GM23338 (cell line): ENCODE measurements at regions not wholly inside any gene's neighbourhood (a gene's known extent, or its start where the extent isn't known, plus 50 kb on each side); places are given as distances from the start of the nearest gene placed in this dataset.

Experiments
- ATAC-seq: fragments of 200-7000 bp; cut with Tn5 transposase; 3 replicates; pipeline ENCODE4 v1.9.1; 2020
- DNase-seq: peaks from one replicate; pipeline ENCODE4 v3.0.0-alpha.2; 2015; ENCODE audit warnings: low spot score
- H2AFZ ChIP-seq: fragments of 200-600 bp; sonication (generic); 2 replicates; pipeline ENCODE4 v1.8.0; 2016; ENCODE audit warnings: antibody characterized with exemption, mild to moderate bottlenecking, moderate library complexity
- H3F3A ChIP-seq: fragments of 200-600 bp; sonication (generic); replicated peaks from 2 replicates; pipeline ENCODE4 v1.8.0; 2017; ENCODE audit warnings: antibody characterized with exemption, mixed run types, low read depth
- H3K27ac ChIP-seq: fragments of 200-600 bp; sonication (generic); 2 replicates; pipeline ENCODE4 v1.6.1; 2016; ENCODE audit warnings: low read depth
- H3K27me3 ChIP-seq: fragments of 200-600 bp; sonication (generic); 2 replicates; pipeline ENCODE4 v1.8.0; 2016; ENCODE audit warnings: mild to moderate bottlenecking, mixed run types, moderate library complexity; ENCODE audit not compliant: insufficient read depth
- H3K36me3 ChIP-seq: fragments of 200-600 bp; sonication (generic); 2 replicates; pipeline ENCODE4 v1.8.0; 2016; ENCODE audit warnings: mild to moderate bottlenecking; ENCODE audit not compliant: insufficient read depth
- H3K4me1 ChIP-seq: fragments of 200-600 bp; sonication (generic); 2 replicates; pipeline ENCODE4 v1.8.0; 2016; ENCODE audit warnings: mild to moderate bottlenecking, moderate library complexity; ENCODE audit not compliant: insufficient read depth
- H3K4me2 ChIP-seq: fragments of 200-600 bp; sonication (generic); 2 replicates; pipeline ENCODE4 v1.7.1; 2017; ENCODE audit warnings: mixed run types
- H3K4me3 ChIP-seq: fragments of 200-600 bp; sonication (generic); 2 replicates; pipeline ENCODE4 v1.6.1; 2016; ENCODE audit warnings: mixed run types
- H3K79me2 ChIP-seq: fragments of 200-600 bp; sonication (generic); replicated peaks from 2 replicates; pipeline ENCODE4 v1.8.0; 2017; ENCODE audit warnings: mild to moderate bottlenecking; ENCODE audit not compliant: insufficient read depth
- H3K9me2 ChIP-seq: fragments of 200-600 bp; sonication (generic); 2 replicates; pipeline ENCODE4 v1.8.0; 2017; ENCODE audit not compliant: insufficient read depth
- H4K20me1 ChIP-seq: fragments of 200-600 bp; sonication (generic); replicated peaks from 2 replicates; pipeline ENCODE4 v1.8.0; 2017; ENCODE audit warnings: mild to moderate bottlenecking; ENCODE audit not compliant: insufficient read depth
- H3K27ac Mint-ChIP-seq: 2 replicates; pipeline ENCODE4 v1.8.0; 2020; ENCODE audit warnings: inconsistent platforms, mild to moderate bottlenecking, moderate library complexity, mixed read lengths
- H3K27me3 Mint-ChIP-seq: 3 replicates; pipeline ENCODE4 v1.8.0; 2022; ENCODE audit warnings: low read depth, mild to moderate bottlenecking, moderate library complexity, mixed read lengths, inconsistent platforms; ENCODE audit not compliant: insufficient read depth, poor library complexity
- H3K36me3 Mint-ChIP-seq: 3 replicates; pipeline ENCODE4 v1.8.0; 2021; ENCODE audit warnings: low read depth, mild to moderate bottlenecking, inconsistent platforms, moderate library complexity, mixed read lengths
- H3K4me1 Mint-ChIP-seq: 3 replicates; pipeline ENCODE4 v1.8.0; 2020; ENCODE audit warnings: mild to moderate bottlenecking, inconsistent platforms, mixed read lengths
- H3K4me3 Mint-ChIP-seq: 3 replicates; pipeline ENCODE4 v1.8.0; 2021; ENCODE audit warnings: moderate library complexity, mild to moderate bottlenecking, inconsistent platforms, mixed read lengths
- H3K9me3 Mint-ChIP-seq: 3 replicates; pipeline ENCODE4 v1.8.0; 2020; ENCODE audit warnings: moderate library complexity, mild to moderate bottlenecking, inconsistent platforms, mixed read lengths
- EZH2 ChIP-seq: fragments of 200-600 bp; sonication (generic); IDR thresholded peaks from one replicate; pipeline ENCODE4 v1.8.0; 2017; ENCODE audit warnings: antibody characterized with exemption, mild to moderate bottlenecking, low read depth; ENCODE audit not compliant: unreplicated experiment
- EZH2phosphoT487 ChIP-seq: fragments of 200-600 bp; sonication (generic); IDR thresholded peaks from one replicate; pipeline ENCODE4 v1.8.1; 2018; ENCODE audit warnings: antibody characterized with exemption; ENCODE audit not compliant: unreplicated experiment
- JUNB ChIP-seq: IDR thresholded peaks from one replicate; pipeline ENCODE4 v1.6.1; 2016; ENCODE audit warnings: antibody characterized with exemption; ENCODE audit not compliant: unreplicated experiment
- ZNF331 ChIP-seq: fragments of 250-450 bp; sonication (Bioruptor Pico); IDR thresholded peaks from 2 replicates; pipeline ENCODE4 v1.5.0; 2020; ENCODE audit warnings: low read depth, mild to moderate bottlenecking, moderate library complexity
- TF ChIP-seq, protein P1 (sequence below): fragments of 250-450 bp; sonication (Bioruptor Pico); IDR thresholded peaks from 2 replicates; pipeline ENCODE4 v1.5.0; 2020; ENCODE audit warnings: mild to moderate bottlenecking, moderate library complexity
- TF ChIP-seq, protein P2 (sequence below): IDR thresholded peaks from 2 replicates; pipeline ENCODE4 v1.6.1; 2016; ENCODE audit warnings: antibody characterized with exemption
- TF ChIP-seq, protein P3 (sequence below), 2 experiments: fragments of 200-600 bp in 1 of 2; sonication (generic) in 1 of 2; conservative IDR thresholded peaks; 2 replicates each; pipeline versions ENCODE4 v1.5.1 to v1.6.1; 2016 to 2017; ENCODE audit warnings: antibody characterized with exemption in 2 of 2, low read depth in 2 of 2, mild to moderate bottlenecking in 2 of 2, moderate library complexity in 1 of 2
- TF ChIP-seq, protein P4 (sequence below): IDR thresholded peaks from one replicate; pipeline ENCODE4 v1.6.1; 2018; ENCODE audit warnings: antibody characterized with exemption; ENCODE audit not compliant: unreplicated experiment

DNA sequence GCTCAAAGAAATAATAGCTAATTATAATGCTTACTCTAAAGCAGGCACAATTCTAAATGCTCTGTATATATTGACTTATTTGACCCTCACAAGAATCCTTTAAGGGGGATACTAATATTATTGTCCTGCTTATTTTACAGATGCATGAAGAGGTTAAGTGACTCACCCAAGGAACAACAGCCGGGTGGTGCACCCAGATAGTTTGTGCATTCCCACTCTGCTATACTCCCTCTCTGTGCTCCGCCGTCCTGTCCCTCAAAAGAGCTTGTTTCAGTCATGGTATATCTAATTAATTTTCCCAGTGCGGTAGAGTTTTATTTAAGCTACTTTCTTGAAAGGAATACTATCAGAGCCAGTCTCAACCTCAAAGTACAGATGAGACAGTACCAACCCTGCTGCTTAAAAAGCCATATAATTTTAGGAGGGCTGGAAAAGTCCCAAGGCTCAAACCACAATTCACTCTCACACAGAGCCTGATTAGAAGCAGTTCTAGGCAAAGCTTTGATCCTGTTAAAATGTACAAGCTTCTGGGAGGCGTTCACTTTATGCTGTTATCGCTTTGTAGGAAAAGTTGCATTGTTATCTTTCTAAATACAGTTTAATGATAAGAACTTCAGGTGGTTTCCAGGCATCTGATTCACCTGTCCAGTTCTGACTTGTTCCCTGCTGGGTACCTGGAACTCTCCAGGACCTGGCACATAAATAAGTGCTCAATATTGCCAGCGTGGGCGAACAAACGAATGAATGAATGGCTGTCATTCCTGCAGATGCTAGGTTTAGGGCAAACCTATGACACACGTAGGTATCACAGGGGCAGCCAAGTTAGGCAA lies 261.5 kb upstream of the KLF14 start:
- Mint-ChIP-seq H3K4me3 (no peak overlapping the region), H3K4me1 (peaks cover 17% of the 10 kb centered on the region), H3K36me3 (no peaks in the 10 kb centered on the region), H3K9me3 (no peaks in the 10 kb centered on the region), H3K27me3 (peaks cover 2% of the 10 kb centered on the region), H3K27ac (no peak overlapping the region)
- DNase-seq (no peak), ATAC-seq (no peak)
- TF ChIP-seq, protein P1, sequence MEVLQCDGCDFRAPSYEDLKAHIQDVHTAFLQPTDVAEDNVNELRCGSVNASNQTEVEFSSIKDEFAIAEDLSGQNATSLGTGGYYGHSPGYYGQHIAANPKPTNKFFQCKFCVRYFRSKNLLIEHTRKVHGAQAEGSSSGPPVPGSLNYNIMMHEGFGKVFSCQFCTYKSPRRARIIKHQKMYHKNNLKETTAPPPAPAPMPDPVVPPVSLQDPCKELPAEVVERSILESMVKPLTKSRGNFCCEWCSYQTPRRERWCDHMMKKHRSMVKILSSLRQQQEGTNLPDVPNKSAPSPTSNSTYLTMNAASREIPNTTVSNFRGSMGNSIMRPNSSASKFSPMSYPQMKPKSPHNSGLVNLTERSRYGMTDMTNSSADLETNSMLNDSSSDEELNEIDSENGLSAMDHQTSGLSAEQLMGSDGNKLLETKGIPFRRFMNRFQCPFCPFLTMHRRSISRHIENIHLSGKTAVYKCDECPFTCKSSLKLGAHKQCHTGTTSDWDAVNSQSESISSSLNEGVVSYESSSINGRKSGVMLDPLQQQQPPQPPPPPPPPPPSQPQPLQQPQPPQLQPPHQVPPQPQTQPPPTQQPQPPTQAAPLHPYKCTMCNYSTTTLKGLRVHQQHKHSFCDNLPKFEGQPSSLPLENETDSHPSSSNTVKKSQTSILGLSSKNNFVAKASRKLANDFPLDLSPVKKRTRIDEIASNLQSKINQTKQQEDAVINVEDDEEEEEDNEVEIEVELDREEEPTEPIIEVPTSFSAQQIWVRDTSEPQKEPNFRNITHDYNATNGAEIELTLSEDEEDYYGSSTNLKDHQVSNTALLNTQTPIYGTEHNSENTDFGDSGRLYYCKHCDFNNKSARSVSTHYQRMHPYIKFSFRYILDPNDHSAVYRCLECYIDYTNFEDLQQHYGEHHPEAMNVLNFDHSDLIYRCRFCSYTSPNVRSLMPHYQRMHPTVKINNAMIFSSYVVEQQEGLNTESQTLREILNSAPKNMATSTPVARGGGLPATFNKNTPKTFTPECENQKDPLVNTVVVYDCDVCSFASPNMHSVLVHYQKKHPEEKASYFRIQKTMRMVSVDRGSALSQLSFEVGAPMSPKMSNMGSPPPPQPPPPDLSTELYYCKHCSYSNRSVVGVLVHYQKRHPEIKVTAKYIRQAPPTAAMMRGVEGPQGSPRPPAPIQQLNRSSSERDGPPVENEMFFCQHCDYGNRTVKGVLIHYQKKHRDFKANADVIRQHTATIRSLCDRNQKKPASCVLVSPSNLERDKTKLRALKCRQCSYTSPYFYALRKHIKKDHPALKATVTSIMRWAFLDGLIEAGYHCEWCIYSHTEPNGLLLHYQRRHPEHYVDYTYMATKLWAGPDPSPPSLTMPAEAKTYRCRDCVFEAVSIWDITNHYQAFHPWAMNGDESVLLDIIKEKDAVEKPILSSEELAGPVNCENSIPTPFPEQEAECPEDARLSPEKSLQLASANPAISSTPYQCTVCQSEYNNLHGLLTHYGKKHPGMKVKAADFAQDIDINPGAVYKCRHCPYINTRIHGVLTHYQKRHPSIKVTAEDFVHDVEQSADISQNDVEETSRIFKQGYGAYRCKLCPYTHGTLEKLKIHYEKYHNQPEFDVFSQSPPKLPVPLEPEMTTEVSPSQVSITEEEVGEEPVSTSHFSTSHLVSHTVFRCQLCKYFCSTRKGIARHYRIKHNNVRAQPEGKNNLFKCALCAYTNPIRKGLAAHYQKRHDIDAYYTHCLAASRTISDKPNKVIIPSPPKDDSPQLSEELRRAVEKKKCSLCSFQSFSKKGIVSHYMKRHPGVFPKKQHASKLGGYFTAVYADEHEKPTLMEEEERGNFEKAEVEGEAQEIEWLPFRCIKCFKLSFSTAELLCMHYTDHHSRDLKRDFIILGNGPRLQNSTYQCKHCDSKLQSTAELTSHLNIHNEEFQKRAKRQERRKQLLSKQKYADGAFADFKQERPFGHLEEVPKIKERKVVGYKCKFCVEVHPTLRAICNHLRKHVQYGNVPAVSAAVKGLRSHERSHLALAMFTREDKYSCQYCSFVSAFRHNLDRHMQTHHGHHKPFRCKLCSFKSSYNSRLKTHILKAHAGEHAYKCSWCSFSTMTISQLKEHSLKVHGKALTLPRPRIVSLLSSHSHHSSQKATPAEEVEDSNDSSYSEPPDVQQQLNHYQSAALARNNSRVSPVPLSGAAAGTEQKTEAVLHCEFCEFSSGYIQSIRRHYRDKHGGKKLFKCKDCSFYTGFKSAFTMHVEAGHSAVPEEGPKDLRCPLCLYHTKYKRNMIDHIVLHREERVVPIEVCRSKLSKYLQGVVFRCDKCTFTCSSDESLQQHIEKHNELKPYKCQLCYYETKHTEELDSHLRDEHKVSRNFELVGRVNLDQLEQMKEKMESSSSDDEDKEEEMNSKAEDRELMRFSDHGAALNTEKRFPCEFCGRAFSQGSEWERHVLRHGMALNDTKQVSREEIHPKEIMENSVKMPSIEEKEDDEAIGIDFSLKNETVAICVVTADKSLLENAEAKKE (CRISPR knock-in tag) = no peak
- TF ChIP-seq EZH2phosphoT487 (no peak), ZNF331 (CRISPR knock-in tag) (no peak), EZH2 (no peak), JUNB (no peak)
- TF ChIP-seq, protein P2, sequence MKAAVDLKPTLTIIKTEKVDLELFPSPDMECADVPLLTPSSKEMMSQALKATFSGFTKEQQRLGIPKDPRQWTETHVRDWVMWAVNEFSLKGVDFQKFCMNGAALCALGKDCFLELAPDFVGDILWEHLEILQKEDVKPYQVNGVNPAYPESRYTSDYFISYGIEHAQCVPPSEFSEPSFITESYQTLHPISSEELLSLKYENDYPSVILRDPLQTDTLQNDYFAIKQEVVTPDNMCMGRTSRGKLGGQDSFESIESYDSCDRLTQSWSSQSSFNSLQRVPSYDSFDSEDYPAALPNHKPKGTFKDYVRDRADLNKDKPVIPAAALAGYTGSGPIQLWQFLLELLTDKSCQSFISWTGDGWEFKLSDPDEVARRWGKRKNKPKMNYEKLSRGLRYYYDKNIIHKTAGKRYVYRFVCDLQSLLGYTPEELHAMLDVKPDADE = no peak
- TF ChIP-seq, protein P3, sequence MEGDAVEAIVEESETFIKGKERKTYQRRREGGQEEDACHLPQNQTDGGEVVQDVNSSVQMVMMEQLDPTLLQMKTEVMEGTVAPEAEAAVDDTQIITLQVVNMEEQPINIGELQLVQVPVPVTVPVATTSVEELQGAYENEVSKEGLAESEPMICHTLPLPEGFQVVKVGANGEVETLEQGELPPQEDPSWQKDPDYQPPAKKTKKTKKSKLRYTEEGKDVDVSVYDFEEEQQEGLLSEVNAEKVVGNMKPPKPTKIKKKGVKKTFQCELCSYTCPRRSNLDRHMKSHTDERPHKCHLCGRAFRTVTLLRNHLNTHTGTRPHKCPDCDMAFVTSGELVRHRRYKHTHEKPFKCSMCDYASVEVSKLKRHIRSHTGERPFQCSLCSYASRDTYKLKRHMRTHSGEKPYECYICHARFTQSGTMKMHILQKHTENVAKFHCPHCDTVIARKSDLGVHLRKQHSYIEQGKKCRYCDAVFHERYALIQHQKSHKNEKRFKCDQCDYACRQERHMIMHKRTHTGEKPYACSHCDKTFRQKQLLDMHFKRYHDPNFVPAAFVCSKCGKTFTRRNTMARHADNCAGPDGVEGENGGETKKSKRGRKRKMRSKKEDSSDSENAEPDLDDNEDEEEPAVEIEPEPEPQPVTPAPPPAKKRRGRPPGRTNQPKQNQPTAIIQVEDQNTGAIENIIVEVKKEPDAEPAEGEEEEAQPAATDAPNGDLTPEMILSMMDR (conservative IDR thresholded peaks at IDR 0.05; ENCODE audit: low read depth in 2 of 2) = no peak
- TF ChIP-seq, protein P4, sequence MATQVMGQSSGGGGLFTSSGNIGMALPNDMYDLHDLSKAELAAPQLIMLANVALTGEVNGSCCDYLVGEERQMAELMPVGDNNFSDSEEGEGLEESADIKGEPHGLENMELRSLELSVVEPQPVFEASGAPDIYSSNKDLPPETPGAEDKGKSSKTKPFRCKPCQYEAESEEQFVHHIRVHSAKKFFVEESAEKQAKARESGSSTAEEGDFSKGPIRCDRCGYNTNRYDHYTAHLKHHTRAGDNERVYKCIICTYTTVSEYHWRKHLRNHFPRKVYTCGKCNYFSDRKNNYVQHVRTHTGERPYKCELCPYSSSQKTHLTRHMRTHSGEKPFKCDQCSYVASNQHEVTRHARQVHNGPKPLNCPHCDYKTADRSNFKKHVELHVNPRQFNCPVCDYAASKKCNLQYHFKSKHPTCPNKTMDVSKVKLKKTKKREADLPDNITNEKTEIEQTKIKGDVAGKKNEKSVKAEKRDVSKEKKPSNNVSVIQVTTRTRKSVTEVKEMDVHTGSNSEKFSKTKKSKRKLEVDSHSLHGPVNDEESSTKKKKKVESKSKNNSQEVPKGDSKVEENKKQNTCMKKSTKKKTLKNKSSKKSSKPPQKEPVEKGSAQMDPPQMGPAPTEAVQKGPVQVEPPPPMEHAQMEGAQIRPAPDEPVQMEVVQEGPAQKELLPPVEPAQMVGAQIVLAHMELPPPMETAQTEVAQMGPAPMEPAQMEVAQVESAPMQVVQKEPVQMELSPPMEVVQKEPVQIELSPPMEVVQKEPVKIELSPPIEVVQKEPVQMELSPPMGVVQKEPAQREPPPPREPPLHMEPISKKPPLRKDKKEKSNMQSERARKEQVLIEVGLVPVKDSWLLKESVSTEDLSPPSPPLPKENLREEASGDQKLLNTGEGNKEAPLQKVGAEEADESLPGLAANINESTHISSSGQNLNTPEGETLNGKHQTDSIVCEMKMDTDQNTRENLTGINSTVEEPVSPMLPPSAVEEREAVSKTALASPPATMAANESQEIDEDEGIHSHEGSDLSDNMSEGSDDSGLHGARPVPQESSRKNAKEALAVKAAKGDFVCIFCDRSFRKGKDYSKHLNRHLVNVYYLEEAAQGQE = no peak
- Histone ChIP-seq H3K4me1 (no peaks in the 10 kb centered on the region), H3K36me3 (no peaks in the 10 kb centered on the region), H3K27ac (no peak overlapping the region), H4K20me1 (peaks cover 4% of the 10 kb centered on the region; the same call in 1 of the 2 replicates), H3K79me2 (peaks cover 6% of the 10 kb centered on the region; the same call in 1 of the 2 replicates), H3K4me3 (no peak overlapping the region), H3K4me2 (no peak overlapping the region), H3K27me3 (no peaks in the 10 kb centered on the region), H2AFZ (no peak overlapping the region), H3F3A (no peaks in the 10 kb centered on the region; the same call in 1 of the 2 replicates), H3K9me2 (no peaks in the 10 kb centered on the region)
